ENCODE measurements at regions not wholly inside any gene's neighbourhood (a gene's known extent, or its start where the extent isn't known, plus 50 kb on each side); places are given as distances from the start of the nearest gene placed in this dataset.

DNA sequence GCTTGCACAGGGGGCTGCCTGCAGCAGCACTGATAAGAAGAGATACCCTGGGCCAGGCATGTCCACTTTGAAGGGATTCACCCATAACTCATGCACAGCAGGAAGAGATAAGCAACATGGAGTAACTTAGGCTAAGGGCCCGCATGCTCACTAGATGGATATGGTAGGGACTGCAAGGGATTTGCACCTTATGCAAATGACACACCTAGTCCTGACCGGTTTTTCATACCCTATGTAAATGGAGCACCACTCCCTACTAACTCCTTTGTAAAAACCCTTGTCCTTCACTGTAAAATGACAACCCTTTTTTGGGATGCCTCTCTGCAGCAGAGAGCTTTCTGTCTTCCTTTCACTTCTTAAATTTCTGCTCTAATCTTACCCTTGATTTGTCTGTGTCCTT lies 658.9 kb upstream of the CCDC179 start:
- H3K9me1 ChIP-seq (ENCODE audit: control insufficient read depth, extremely low read depth, insufficient read depth, low read length): no peaks in the 10 kb centered on the region
- no peak overlapping the region for H3K27ac ChIP-seq (ENCODE audit: control insufficient read depth, insufficient read depth, low read length)
- H2AFZ ChIP-seq (ENCODE audit: control insufficient read depth, low read length): no peak overlapping the region
- dilution Hi-C loops (cut with MboI; ENCODE audit: extremely low pct_ligation_motif_present, low sequenced_read_pairs): no loop called here
- H3K9ac ChIP-seq (ENCODE audit: control insufficient read depth, extremely low read depth, insufficient read depth, low read length): no peak overlapping the region
- no peaks in the 10 kb centered on the region for H3K4me1 ChIP-seq (ENCODE audit: control insufficient read depth, extremely low read depth, insufficient read depth, low read length)
- no peaks in the 10 kb centered on the region for H3K36me3 ChIP-seq (ENCODE audit: control insufficient read depth in 2 of 2, extremely low read depth in 1 of 2, insufficient read depth in 2 of 2, low read length in 2 of 2)
- DNase-seq (ENCODE audit: low read depth, low spot score) (no peak), FAIRE-seq (no peak)
- TF ChIP-seq EZH2 (IDR thresholded peaks at IDR 0.05; ENCODE audit: low read length): no peak
- TF ChIP-seq, protein P1, sequence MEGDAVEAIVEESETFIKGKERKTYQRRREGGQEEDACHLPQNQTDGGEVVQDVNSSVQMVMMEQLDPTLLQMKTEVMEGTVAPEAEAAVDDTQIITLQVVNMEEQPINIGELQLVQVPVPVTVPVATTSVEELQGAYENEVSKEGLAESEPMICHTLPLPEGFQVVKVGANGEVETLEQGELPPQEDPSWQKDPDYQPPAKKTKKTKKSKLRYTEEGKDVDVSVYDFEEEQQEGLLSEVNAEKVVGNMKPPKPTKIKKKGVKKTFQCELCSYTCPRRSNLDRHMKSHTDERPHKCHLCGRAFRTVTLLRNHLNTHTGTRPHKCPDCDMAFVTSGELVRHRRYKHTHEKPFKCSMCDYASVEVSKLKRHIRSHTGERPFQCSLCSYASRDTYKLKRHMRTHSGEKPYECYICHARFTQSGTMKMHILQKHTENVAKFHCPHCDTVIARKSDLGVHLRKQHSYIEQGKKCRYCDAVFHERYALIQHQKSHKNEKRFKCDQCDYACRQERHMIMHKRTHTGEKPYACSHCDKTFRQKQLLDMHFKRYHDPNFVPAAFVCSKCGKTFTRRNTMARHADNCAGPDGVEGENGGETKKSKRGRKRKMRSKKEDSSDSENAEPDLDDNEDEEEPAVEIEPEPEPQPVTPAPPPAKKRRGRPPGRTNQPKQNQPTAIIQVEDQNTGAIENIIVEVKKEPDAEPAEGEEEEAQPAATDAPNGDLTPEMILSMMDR (optimal IDR thresholded peaks at IDR 0.05 in 1 of 3, IDR thresholded peaks at IDR 0.05 in 1 of 3, conservative IDR thresholded peaks at IDR 0.05 in 1 of 3; ENCODE audit: extremely low read depth in 1 of 3, insufficient read depth in 2 of 3, low read length in 3 of 3): no peak
- H3K79me2 ChIP-seq (ENCODE audit: control insufficient read depth, insufficient read depth, low read length): no peaks in the 10 kb centered on the region
- H3K4me3 ChIP-seq (ENCODE audit: control insufficient read depth in 2 of 3, extremely low read depth in 1 of 3, insufficient read depth in 2 of 3, low read depth in 1 of 3, low read length in 3 of 3): no peak overlapping the region
- no peaks in the 10 kb centered on the region for H4K20me1 ChIP-seq (ENCODE audit: control insufficient read depth, extremely low read depth, insufficient read depth, low read length)
- no peaks in the 10 kb centered on the region for H3K27me3 ChIP-seq (ENCODE audit: control insufficient read depth, extremely low read depth, insufficient read depth, low read length)
- no peaks in the 10 kb centered on the region for H3K9me3 ChIP-seq (ENCODE audit: control insufficient read depth, low read depth, low read length)
- no peak overlapping the region for H3K4me2 ChIP-seq (ENCODE audit: control insufficient read depth, extremely low read depth, insufficient read depth, low read depth, low read length)

DNA sequence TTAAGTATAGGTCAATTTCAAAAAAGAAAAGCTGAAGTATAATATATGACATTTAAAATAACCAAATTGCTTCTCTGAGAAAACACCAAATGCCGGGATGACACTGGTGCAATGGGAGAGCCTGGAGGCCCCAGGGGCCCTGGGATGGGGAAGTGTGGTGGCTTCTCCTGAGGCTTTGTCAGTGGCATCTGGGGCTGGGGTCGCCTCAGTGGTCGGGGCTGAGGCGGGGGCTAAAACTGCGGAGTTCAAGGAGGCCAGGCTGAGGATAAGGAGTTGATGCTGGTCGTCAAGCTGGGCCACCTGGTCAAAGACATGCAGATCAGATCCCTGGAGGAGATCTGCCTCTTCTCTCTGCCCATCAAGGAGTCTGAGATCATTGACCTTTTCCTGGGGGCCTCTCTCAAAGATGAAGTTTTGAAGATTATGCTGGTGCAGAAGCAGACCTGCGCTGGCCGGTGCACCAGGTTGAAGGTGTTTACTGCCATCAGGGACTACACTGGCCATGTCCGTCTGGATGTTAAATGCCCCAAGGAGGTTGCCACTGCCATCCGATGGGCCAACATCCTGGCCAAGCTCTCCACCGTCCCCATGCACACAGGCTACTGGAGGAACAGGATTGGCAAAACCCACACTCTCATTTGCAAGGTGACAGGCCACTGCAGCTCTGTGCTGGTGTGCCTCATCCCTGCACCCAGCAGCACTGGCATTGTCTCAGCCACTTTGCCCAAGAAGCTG lies 660.1 kb upstream of the CCDC179 start:
- Histone ChIP-seq H3K79me2 (ENCODE audit: control insufficient read depth, insufficient read depth, low read length) (no peaks in the 10 kb centered on the region), H3K9me1 (ENCODE audit: control insufficient read depth, extremely low read depth, insufficient read depth, low read length) (no peaks in the 10 kb centered on the region), H3K27ac (ENCODE audit: control insufficient read depth, insufficient read depth, low read length) (no peak overlapping the region), H3K4me3 (ENCODE audit: control insufficient read depth in 2 of 3, extremely low read depth in 1 of 3, insufficient read depth in 2 of 3, low read depth in 1 of 3, low read length in 3 of 3) (no peak overlapping the region), H4K20me1 (ENCODE audit: control insufficient read depth, extremely low read depth, insufficient read depth, low read length) (no peaks in the 10 kb centered on the region), H3K27me3 (ENCODE audit: control insufficient read depth, extremely low read depth, insufficient read depth, low read length) (no peaks in the 10 kb centered on the region), H3K9ac (ENCODE audit: control insufficient read depth, extremely low read depth, insufficient read depth, low read length) (no peak overlapping the region), H3K4me2 (ENCODE audit: control insufficient read depth, extremely low read depth, insufficient read depth, low read depth, low read length) (no peak overlapping the region), H2AFZ (ENCODE audit: control insufficient read depth, low read length) (no peak overlapping the region), H3K4me1 (ENCODE audit: control insufficient read depth, extremely low read depth, insufficient read depth, low read length) (no peaks in the 10 kb centered on the region), H3K36me3 (ENCODE audit: control insufficient read depth in 2 of 2, extremely low read depth in 1 of 2, insufficient read depth in 2 of 2, low read length in 2 of 2) (no peaks in the 10 kb centered on the region), H3K9me3 (ENCODE audit: control insufficient read depth, low read depth, low read length) (no peaks in the 10 kb centered on the region)
- no peak for TF ChIP-seq EZH2 (IDR thresholded peaks at IDR 0.05; ENCODE audit: low read length)
- dilution Hi-C loops (cut with MboI; ENCODE audit: extremely low pct_ligation_motif_present, low sequenced_read_pairs): no loop called here
- DNase-seq (ENCODE audit: low read depth, low spot score): no peak
- FAIRE-seq: no peak

DNA sequence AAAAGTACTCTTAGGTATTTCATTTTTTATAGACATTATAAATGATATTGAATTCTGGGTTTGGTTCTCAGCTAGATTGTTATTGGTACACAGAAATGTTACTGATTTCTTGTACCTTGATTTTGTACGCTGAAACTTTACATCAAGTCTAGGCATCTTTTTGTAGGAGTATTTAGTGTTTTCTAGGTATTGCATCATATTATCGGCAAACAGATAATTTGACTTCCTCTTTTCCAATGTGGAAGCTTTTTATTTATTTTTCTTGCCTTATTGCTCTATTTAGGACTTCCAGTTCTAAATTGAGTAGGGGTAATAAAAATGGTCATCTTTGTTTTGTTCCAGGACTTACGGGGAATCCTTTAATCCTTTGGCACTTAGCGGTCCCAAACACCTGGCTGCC lies 676.6 kb upstream of the CCDC179 start:
- H3K9me1 ChIP-seq (ENCODE audit: control insufficient read depth, extremely low read depth, insufficient read depth, low read length): no peaks in the 10 kb centered on the region
- no peak overlapping the region for H3K4me2 ChIP-seq (ENCODE audit: control insufficient read depth, extremely low read depth, insufficient read depth, low read depth, low read length)
- no peaks in the 10 kb centered on the region for H3K36me3 ChIP-seq (ENCODE audit: control insufficient read depth in 2 of 2, extremely low read depth in 1 of 2, insufficient read depth in 2 of 2, low read length in 2 of 2)
- dilution Hi-C loops (cut with MboI; ENCODE audit: extremely low pct_ligation_motif_present, low sequenced_read_pairs): no loop called here
- H3K9me3 ChIP-seq (ENCODE audit: control insufficient read depth, low read depth, low read length): no peaks in the 10 kb centered on the region
- no peak overlapping the region for H3K27ac ChIP-seq (ENCODE audit: control insufficient read depth, insufficient read depth, low read length)
- FAIRE-seq: no peak
- H3K27me3 ChIP-seq (ENCODE audit: control insufficient read depth, extremely low read depth, insufficient read depth, low read length): no peaks in the 10 kb centered on the region
- H3K4me3 ChIP-seq (ENCODE audit: control insufficient read depth in 2 of 3, extremely low read depth in 1 of 3, insufficient read depth in 2 of 3, low read depth in 1 of 3, low read length in 3 of 3): no peak overlapping the region
- no peaks in the 10 kb centered on the region for H4K20me1 ChIP-seq (ENCODE audit: control insufficient read depth, extremely low read depth, insufficient read depth, low read length)
- no peak overlapping the region for H2AFZ ChIP-seq (ENCODE audit: control insufficient read depth, low read length)
- no peak for DNase-seq (ENCODE audit: low read depth, low spot score)
- TF ChIP-seq, protein P1 (optimal IDR thresholded peaks at IDR 0.05 in 1 of 3, IDR thresholded peaks at IDR 0.05 in 1 of 3, conservative IDR thresholded peaks at IDR 0.05 in 1 of 3; ENCODE audit: extremely low read depth in 1 of 3, insufficient read depth in 2 of 3, low read length in 3 of 3): no peak
- H3K79me2 ChIP-seq (ENCODE audit: control insufficient read depth, insufficient read depth, low read length): no peaks in the 10 kb centered on the region
- no peak overlapping the region for H3K9ac ChIP-seq (ENCODE audit: control insufficient read depth, extremely low read depth, insufficient read depth, low read length)
- no peaks in the 10 kb centered on the region for H3K4me1 ChIP-seq (ENCODE audit: control insufficient read depth, extremely low read depth, insufficient read depth, low read length)
